Neural cell (in vitro differentiated cells): ENCODE measurements at regions not wholly inside any gene's neighbourhood (a gene's known extent, or its start where the extent isn't known, plus 50 kb on each side); places are given as distances from the start of the nearest gene placed in this dataset.

Source experiments
- H2AFZ ChIP-seq: fragments of 200-600, 300-800 bp; sonication (generic), shearing (Covaris generic); 2 replicates; pipeline ENCODE4 v1.6.0; 2014; ENCODE audit warnings: low read depth, mild to moderate bottlenecking, antibody characterized with exemption, low read length, moderate library complexity
- H3F3A ChIP-seq: fragments of 200-600 bp; shearing (Covaris generic); 2 replicates; pipeline ENCODE4 v1.6.1; 2016; ENCODE audit warnings: mild to moderate bottlenecking, moderate library complexity, mixed read lengths, antibody characterized with exemption, low read length; ENCODE audit not compliant: insufficient read depth, poor library complexity, severe bottlenecking
- H3K27ac ChIP-seq: fragments of 200-600, 300-800 bp; sonication (generic), shearing (Covaris generic); 2 replicates; pipeline ENCODE4 v1.5.1; 2014; ENCODE audit warnings: mild to moderate bottlenecking, low read length, moderate library complexity
- H3K27me3 ChIP-seq: fragments of 300-800, 200-600 bp; sonication (generic), shearing (Covaris generic); 2 replicates; pipeline ENCODE4 v1.6.0; 2014; ENCODE audit warnings: mild to moderate bottlenecking, low read depth, low read length, moderate library complexity; ENCODE audit not compliant: insufficient read depth
- H3K36me3 ChIP-seq: fragments of 300-800, 200-600 bp; sonication (generic), shearing (Covaris generic); 2 replicates; pipeline ENCODE4 v1.5.1; 2014; ENCODE audit warnings: mild to moderate bottlenecking, antibody characterized with exemption, low read length, moderate library complexity; ENCODE audit not compliant: insufficient read depth
- H3K4me2 ChIP-seq: fragments of 300-800, 200-600 bp; sonication (generic), shearing (Covaris generic); 2 replicates; pipeline ENCODE4 v1.6.0; 2014; ENCODE audit warnings: mild to moderate bottlenecking, low read length
- H3K4me3 ChIP-seq: fragments of 300-800, 200-600 bp; sonication (generic), shearing (Covaris generic); 2 replicates; pipeline ENCODE4 v1.5.1; 2014; ENCODE audit warnings: mild to moderate bottlenecking, low read length, moderate library complexity
- H3K79me2 ChIP-seq: fragments of 200-600 bp; shearing (Covaris generic); replicated peaks from 2 replicates; pipeline ENCODE4 v1.6.0; 2014; ENCODE audit warnings: mild to moderate bottlenecking, low read length, moderate library complexity; ENCODE audit not compliant: insufficient read depth
- H3K9ac ChIP-seq: fragments of 300-800, 200-600 bp; sonication (generic), shearing (Covaris generic); 2 replicates; pipeline ENCODE4 v1.6.1; 2016; ENCODE audit warnings: mild to moderate bottlenecking, low read length, mixed read lengths
- H3K9me2 ChIP-seq: fragments of 200-600 bp; shearing (Covaris generic); 2 replicates; pipeline ENCODE4 v1.6.1; 2016; ENCODE audit warnings: mild to moderate bottlenecking, low read length, mixed read lengths; ENCODE audit not compliant: insufficient read depth
- H3K9me3 ChIP-seq: fragments of 200-600, 300-800 bp; sonication (generic), shearing (Covaris generic); 2 replicates; pipeline ENCODE4 v1.6.1; 2016; ENCODE audit warnings: mild to moderate bottlenecking, mixed run types, low read length, moderate library complexity, mixed read lengths
- H4K20me1 ChIP-seq: fragments of 200-600 bp; shearing (Covaris generic); 2 replicates; pipeline ENCODE4 v1.6.1; 2016; ENCODE audit warnings: mild to moderate bottlenecking, mixed run types; ENCODE audit not compliant: insufficient read depth
- EP300 ChIP-seq: fragments of 450-650 bp; conservative IDR thresholded peaks from 2 replicates; pipeline ENCODE4 v1.6.1; 2014; ENCODE audit warnings: antibody characterized with exemption, mild to moderate bottlenecking, moderate library complexity; ENCODE audit not compliant: poor library complexity, severe bottlenecking
- EZH2 ChIP-seq: fragments of 200-600, 300-800 bp; shearing (Covaris generic), sonication (generic); IDR thresholded peaks from 2 replicates; pipeline ENCODE4 v1.6.1; 2014; ENCODE audit warnings: antibody characterized with exemption, low read length, borderline replicate concordance, mild to moderate bottlenecking; ENCODE audit not compliant: insufficient read depth, poor library complexity, severe bottlenecking
- MXI1 ChIP-seq: fragments of 450-650 bp; conservative IDR thresholded peaks from 2 replicates; pipeline ENCODE4 v1.6.1; 2014; ENCODE audit warnings: antibody characterized with exemption, mild to moderate bottlenecking; ENCODE audit not compliant: poor library complexity, severe bottlenecking
- POLR2AphosphoS5 ChIP-seq: IDR thresholded peaks from 2 replicates; pipeline ENCODE4 v1.6.1; 2012
- RAD21 ChIP-seq: fragments of 450-650 bp; conservative IDR thresholded peaks from 2 replicates; pipeline ENCODE4 v1.6.1; 2014; ENCODE audit warnings: antibody characterized with exemption, mild to moderate bottlenecking, moderate library complexity
- SMC3 ChIP-seq: fragments of 450-650 bp; conservative IDR thresholded peaks from 2 replicates; pipeline ENCODE4 v1.6.1; 2014; ENCODE audit warnings: antibody characterized with exemption, mild to moderate bottlenecking, moderate library complexity; ENCODE audit not compliant: poor library complexity
- TAF1 ChIP-seq: IDR thresholded peaks from 2 replicates; pipeline ENCODE4 v1.6.1; 2012; ENCODE audit warnings: low read depth
- TF ChIP-seq, protein P1 (sequence below): fragments of 450-650 bp; IDR thresholded peaks from 2 replicates; pipeline ENCODE4 v1.5.1; 2014; ENCODE audit warnings: antibody characterized with exemption, mild to moderate bottlenecking, moderate library complexity; ENCODE audit not compliant: poor library complexity, severe bottlenecking
- TF ChIP-seq, protein P2 (sequence below): IDR thresholded peaks from 2 replicates; pipeline ENCODE4 v1.6.1; 2012; ENCODE audit warnings: borderline replicate concordance

- no peak overlapping the region for H3K4me2 ChIP-seq
These were observed 202.9 kb upstream of the SLC7A11 start for GRCh38 chr4:138445098-138445497.

GRCh38 chr4:138444260-138444659, 202.1 kb upstream of the SLC7A11 start:
- Histone ChIP-seq H3K27me3 (no peaks in the 10 kb centered on the region), H3K4me2 (no peak overlapping the region), H4K20me1 (no peaks in the 10 kb centered on the region), H3K36me3 (no peaks in the 10 kb centered on the region), H3K9ac (no peak overlapping the region), H3K9me3 (no peaks in the 10 kb centered on the region), H3K9me2 (no peaks in the 10 kb centered on the region), H3K79me2 (no peaks in the 10 kb centered on the region), H2AFZ (no peak overlapping the region), H3K4me3 (no peak overlapping the region), H3F3A (no peaks in the 10 kb centered on the region), H3K27ac (no peak overlapping the region)
- TF ChIP-seq SMC3 (no peak), MXI1 (no peak), RAD21 (no peak), TAF1 (no peak), EZH2 (no peak), POLR2AphosphoS5 (no peak), EP300 (no peak)
- TF ChIP-seq, protein P1, sequence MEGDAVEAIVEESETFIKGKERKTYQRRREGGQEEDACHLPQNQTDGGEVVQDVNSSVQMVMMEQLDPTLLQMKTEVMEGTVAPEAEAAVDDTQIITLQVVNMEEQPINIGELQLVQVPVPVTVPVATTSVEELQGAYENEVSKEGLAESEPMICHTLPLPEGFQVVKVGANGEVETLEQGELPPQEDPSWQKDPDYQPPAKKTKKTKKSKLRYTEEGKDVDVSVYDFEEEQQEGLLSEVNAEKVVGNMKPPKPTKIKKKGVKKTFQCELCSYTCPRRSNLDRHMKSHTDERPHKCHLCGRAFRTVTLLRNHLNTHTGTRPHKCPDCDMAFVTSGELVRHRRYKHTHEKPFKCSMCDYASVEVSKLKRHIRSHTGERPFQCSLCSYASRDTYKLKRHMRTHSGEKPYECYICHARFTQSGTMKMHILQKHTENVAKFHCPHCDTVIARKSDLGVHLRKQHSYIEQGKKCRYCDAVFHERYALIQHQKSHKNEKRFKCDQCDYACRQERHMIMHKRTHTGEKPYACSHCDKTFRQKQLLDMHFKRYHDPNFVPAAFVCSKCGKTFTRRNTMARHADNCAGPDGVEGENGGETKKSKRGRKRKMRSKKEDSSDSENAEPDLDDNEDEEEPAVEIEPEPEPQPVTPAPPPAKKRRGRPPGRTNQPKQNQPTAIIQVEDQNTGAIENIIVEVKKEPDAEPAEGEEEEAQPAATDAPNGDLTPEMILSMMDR: no peak
- TF ChIP-seq, protein P2, sequence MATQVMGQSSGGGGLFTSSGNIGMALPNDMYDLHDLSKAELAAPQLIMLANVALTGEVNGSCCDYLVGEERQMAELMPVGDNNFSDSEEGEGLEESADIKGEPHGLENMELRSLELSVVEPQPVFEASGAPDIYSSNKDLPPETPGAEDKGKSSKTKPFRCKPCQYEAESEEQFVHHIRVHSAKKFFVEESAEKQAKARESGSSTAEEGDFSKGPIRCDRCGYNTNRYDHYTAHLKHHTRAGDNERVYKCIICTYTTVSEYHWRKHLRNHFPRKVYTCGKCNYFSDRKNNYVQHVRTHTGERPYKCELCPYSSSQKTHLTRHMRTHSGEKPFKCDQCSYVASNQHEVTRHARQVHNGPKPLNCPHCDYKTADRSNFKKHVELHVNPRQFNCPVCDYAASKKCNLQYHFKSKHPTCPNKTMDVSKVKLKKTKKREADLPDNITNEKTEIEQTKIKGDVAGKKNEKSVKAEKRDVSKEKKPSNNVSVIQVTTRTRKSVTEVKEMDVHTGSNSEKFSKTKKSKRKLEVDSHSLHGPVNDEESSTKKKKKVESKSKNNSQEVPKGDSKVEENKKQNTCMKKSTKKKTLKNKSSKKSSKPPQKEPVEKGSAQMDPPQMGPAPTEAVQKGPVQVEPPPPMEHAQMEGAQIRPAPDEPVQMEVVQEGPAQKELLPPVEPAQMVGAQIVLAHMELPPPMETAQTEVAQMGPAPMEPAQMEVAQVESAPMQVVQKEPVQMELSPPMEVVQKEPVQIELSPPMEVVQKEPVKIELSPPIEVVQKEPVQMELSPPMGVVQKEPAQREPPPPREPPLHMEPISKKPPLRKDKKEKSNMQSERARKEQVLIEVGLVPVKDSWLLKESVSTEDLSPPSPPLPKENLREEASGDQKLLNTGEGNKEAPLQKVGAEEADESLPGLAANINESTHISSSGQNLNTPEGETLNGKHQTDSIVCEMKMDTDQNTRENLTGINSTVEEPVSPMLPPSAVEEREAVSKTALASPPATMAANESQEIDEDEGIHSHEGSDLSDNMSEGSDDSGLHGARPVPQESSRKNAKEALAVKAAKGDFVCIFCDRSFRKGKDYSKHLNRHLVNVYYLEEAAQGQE: no peak

More at GRCh38 chr4:138445098-138445497, 202.9 kb upstream of the SLC7A11 start:
- H3K4me3 ChIP-seq: no peak overlapping the region
- H4K20me1 ChIP-seq: no peaks in the 10 kb centered on the region
- no peak overlapping the region for H3K9ac ChIP-seq
- no peaks in the 10 kb centered on the region for H3K9me2 ChIP-seq
- no peaks in the 10 kb centered on the region for H3K36me3 ChIP-seq
- no peaks in the 10 kb centered on the region for H3K9me3 ChIP-seq
- H2AFZ ChIP-seq: no peak overlapping the region
- TF ChIP-seq, protein P1: no peak
- no peak for TF ChIP-seq TAF1
- no peak for TF ChIP-seq SMC3
- TF ChIP-seq EP300: no peak
- no peak for TF ChIP-seq RAD21
- TF ChIP-seq, protein P2: no peak
- no peak for TF ChIP-seq MXI1
- no peak for TF ChIP-seq POLR2AphosphoS5
- no peak for TF ChIP-seq EZH2
- H3K27ac ChIP-seq: no peak overlapping the region
- H3K27me3 ChIP-seq: no peaks in the 10 kb centered on the region
- H3K79me2 ChIP-seq: no peaks in the 10 kb centered on the region
- no peaks in the 10 kb centered on the region for H3F3A ChIP-seq
